GM12865 (cell line): ENCODE measurements at regions not wholly inside any gene's neighbourhood (a gene's known extent, or its start where the extent isn't known, plus 50 kb on each side); places are given as distances from the start of the nearest gene placed in this dataset.

Source experiments
- DNase-seq: peaks from one replicate; pipeline ENCODE4 v3.0.0; 2010; ENCODE audit warnings: low read depth
- H3K4me3 ChIP-seq: 2 replicates; pipeline ENCODE4 v1.5.1; 2011; ENCODE audit warnings: mild to moderate bottlenecking, low read depth, low read length, control low read depth
- CTCF ChIP-seq: IDR thresholded peaks from 2 replicates; pipeline ENCODE4 v1.5.1; 2011; ENCODE audit warnings: low read length, control low read depth, low read depth, inconsistent platforms; ENCODE audit not compliant: insufficient read depth; ENCODE audit errors: missing control alignments

DNA sequence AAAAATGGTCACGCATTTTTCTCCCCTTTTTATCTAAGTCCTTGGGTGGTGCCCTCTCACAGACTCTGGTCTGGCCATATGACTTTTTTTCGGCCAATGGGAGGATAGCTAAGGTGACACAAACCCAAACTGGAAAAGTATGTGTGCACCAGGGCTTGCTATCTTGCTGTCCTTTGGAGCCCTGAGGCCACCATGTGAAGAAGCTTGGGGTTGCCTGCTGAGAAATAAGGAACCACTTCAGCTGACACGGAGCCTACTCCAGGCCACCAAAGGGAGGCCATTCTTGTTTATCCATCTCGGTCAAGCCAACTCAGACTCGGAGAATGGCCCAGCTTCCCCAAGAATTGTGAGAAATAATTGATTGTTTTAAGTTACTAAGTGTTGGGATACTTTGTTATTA lies 111.4 kb upstream of the ZFHX3 start:
- H3K4me3 ChIP-seq: no peak overlapping the region
- DNase-seq: no peak
- no peak for TF ChIP-seq CTCF

DNA sequence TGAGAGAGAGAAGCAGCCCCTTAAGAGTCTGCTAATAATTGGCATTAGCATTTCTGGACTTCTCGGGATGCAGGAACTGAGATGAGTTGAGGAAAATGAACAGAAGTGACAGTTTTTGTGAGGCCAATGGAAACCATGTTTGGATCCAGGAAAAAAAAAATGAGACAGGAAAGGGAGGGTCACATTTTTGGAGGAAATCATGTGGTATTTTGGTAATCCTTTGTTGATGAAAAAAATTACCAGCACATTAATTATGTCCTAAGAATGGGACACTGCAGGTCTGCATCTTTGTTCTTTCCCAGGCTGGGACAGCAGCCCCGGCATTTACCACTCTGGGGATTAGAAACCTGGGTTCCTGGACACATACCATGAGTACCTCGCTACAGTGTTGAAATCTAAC lies 109.9 kb upstream of the ZFHX3 start:
- H3K4me3 ChIP-seq: no peak overlapping the region
- DNase-seq: no peak
- no peak for TF ChIP-seq CTCF

DNA sequence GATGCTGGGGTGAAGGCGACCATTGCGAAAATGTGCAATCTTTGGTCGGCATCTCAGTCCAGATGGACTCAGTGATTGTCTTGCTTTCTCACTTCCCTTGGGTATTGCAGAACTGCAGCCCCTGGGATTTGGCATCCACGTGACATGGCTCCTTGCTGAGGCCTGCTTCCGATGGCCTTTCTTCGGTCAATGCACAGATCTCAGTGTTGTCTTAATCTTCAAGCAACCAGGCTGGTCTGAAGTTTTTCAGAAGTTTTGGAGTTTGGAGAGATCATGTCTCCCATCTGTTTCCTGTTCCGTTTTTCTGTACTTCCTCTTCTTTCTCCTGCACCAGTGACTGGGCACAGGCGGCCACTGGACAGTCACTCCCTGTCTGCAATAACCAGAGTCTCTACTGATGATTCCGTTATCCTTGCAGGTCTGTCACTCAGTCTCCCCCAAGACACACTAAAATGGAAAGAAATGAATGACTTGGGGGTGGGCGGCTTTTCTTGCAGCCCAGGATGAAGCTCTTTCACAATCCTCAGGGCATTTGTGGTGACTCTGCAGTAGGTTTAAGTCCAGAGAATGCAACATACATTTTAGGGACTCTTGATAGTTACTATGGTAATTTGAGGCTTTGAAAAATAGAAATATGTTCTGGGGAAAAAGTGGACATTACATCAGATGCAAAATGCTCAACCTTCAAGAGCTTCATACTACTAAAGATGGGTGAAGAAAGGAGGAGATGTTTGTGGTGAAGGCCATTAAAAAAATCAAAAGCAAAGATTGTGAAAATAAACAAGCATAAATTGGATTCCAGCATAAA lies 106.3 kb upstream of the ZFHX3 start:
- no peak for DNase-seq
- no peak for TF ChIP-seq CTCF
- no peak overlapping the region for H3K4me3 ChIP-seq

DNA sequence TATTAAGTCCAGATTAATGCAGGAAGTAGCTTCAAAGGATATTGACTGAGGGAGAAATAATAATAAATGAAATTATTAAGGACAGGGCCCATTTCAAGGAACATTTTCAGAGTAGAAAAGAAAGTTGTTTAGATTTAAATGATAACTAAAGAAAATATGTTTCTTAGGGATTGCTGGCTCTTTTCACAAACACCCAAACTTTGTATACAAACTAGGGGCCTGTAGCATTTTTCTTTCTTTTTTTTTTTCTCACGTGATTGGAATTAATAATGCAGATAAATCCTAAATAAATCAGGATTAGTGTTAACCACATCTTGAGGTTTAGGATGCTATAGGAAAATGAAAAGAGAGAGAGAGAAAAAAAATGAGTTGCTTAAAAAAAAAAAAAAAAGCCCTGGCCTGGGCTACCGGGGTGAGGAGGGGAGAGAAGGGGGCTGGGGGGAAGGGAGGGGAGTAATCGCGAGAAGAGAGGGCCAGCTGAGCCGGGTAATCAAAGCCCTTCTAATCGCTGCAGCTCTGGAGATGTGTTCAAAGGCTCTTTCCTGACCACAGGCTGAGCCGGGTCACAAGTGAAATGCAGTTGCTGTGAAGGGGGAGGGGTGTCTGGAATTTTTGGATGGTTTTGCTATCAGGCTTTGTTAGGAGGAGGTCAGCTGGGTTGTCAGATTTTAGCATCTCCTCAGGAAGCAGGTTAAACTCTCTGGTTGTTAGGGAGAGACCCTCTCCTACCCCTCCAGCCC lies 104.6 kb upstream of the ZFHX3 start:
- no peak for DNase-seq
- no peak for TF ChIP-seq CTCF
- H3K4me3 ChIP-seq: no peak overlapping the region

GRCh38 chr16:73151941-73152340 lies 104.0 kb upstream of the ZFHX3 start:
- no peak for TF ChIP-seq CTCF
- no peak overlapping the region for H3K4me3 ChIP-seq
- no peak for DNase-seq

- TF ChIP-seq CTCF: no peak
- DNase-seq: no peak
- no peak overlapping the region for H3K4me3 ChIP-seq
Observed at GRCh38 chr16:73151225-73151624, 103.3 kb upstream of the ZFHX3 start.
